ENCODE measurements at regions not wholly inside any gene's neighbourhood (a gene's known extent, or its start where the extent isn't known, plus 50 kb on each side); places are given as distances from the start of the nearest gene placed in this dataset.

GRCh38 chr4:58679886-58680285, 1569.7 kb upstream of the IGFBP7 start:
- DNase-seq = no peak

GRCh38 chr4:58679051-58679450, 1568.9 kb upstream of the IGFBP7 start:
- no peak for DNase-seq

GRCh38 chr4:58669783-58670182, 1559.6 kb upstream of the IGFBP7 start:
- DNase-seq = no peak

GRCh38 chr4:58665649-58666048, 1555.5 kb upstream of the IGFBP7 start:
- DNase-seq = no peak

GRCh38 chr4:58658701-58659100, 1548.5 kb upstream of the IGFBP7 start:
- DNase-seq = no peak

GRCh38 chr4:58653251-58653650, 1543.1 kb upstream of the IGFBP7 start:
- DNase-seq = no peak

GRCh38 chr4:58649226-58649625, 1539.0 kb upstream of the IGFBP7 start:
- no peak for DNase-seq

GRCh38 chr4:58646126-58646525, 1535.9 kb upstream of the IGFBP7 start:
- no peak for DNase-seq

GRCh38 chr4:58644549-58644948, 1534.4 kb upstream of the IGFBP7 start:
- no peak for DNase-seq

- no peak for DNase-seq
Observed at GRCh38 chr4:58636381-58636780, 1526.2 kb upstream of the IGFBP7 start.

- DNase-seq = no peak
Observed at GRCh38 chr4:58617226-58617625, 1507.0 kb upstream of the IGFBP7 start.

GRCh38 chr4:58611012-58611411, 1500.8 kb upstream of the IGFBP7 start:
- DNase-seq = no peak

GRCh38 chr4:58606303-58606702, 1496.1 kb upstream of the IGFBP7 start:
- DNase-seq = no peak

GRCh38 chr4:58603951-58604350, 1493.8 kb upstream of the IGFBP7 start:
- DNase-seq = no peak

- DNase-seq = no peak
Observed at GRCh38 chr4:58602731-58603359, 1492.7 kb upstream of the IGFBP7 start.

GRCh38 chr4:58602022-58602421, 1491.8 kb upstream of the IGFBP7 start:
- DNase-seq = no peak

- no peak for DNase-seq
Observed at GRCh38 chr4:58600290-58600689, 1490.1 kb upstream of the IGFBP7 start.

- no peak for DNase-seq
Observed at GRCh38 chr4:58590722-58591121, 1480.5 kb upstream of the IGFBP7 start.

GRCh38 chr4:58587856-58588255, 1477.7 kb upstream of the IGFBP7 start:
- DNase-seq = no peak

GRCh38 chr4:58566260-58566659, 1456.1 kb upstream of the IGFBP7 start:
- DNase-seq = no peak

GRCh38 chr4:58564695-58565475, 1454.7 kb upstream of the IGFBP7 start:
- no peak for DNase-seq

- no peak for DNase-seq
Observed at GRCh38 chr4:58561170-58561569, 1451.0 kb upstream of the IGFBP7 start.

GRCh38 chr4:58560736-58561135, 1450.6 kb upstream of the IGFBP7 start:
- DNase-seq = no peak

- no peak for DNase-seq
Observed at GRCh38 chr4:58553679-58554078, 1443.5 kb upstream of the IGFBP7 start.

GRCh38 chr4:58553031-58553430, 1442.8 kb upstream of the IGFBP7 start:
- no peak for DNase-seq

Data from hematopoietic multipotent progenitor cell treated with erythropoietin and hydrocortisone succinate and interleukin-3 and kit ligand, for 8 days (in vitro differentiated cells).